Glomerular visceral epithelial cell (primary cell): ENCODE measurements at regions not wholly inside any gene's neighbourhood (a gene's known extent, or its start where the extent isn't known, plus 50 kb on each side); places are given as distances from the start of the nearest gene placed in this dataset.
"Not testable (repeated sequence)": the region's sequence is repeated elsewhere in the genome, so short reads cannot be mapped to it uniquely, and the experiment has no call there.

Experiments used
- DNase-seq: peaks from one replicate; pipeline ENCODE4 v3.0.0-alpha.2; 2016; ENCODE audit errors: extremely low spot score

GRCh38 chr13:44814161-44814560 lies 175.1 kb downstream of the NUFIP1 start:
- no peak for DNase-seq

- DNase-seq: no peak
These were observed 176.5 kb downstream of the NUFIP1 start for GRCh38 chr13:44812818-44813217.

GRCh38 chr13:44810061-44810840 lies 179.0 kb downstream of the NUFIP1 start:
- DNase-seq: no peak

GRCh38 chr13:44809190-44809589 lies 180.1 kb downstream of the NUFIP1 start:
- DNase-seq: no peak

- no peak for DNase-seq
These were observed 181.1 kb downstream of the NUFIP1 start for GRCh38 chr13:44808185-44808584.

- DNase-seq: no peak
These were observed 181.7 kb downstream of the NUFIP1 start for GRCh38 chr13:44807449-44808034.

- DNase-seq: no peak
These were observed 182.4 kb downstream of the NUFIP1 start for GRCh38 chr13:44806826-44807225.

GRCh38 chr13:44805585-44805984 lies 183.7 kb downstream of the NUFIP1 start:
- DNase-seq: no peak

- no peak for DNase-seq
These were observed 185.9 kb downstream of the NUFIP1 start for GRCh38 chr13:44803390-44803789.

GRCh38 chr13:44802491-44802890 lies 186.8 kb downstream of the NUFIP1 start:
- no peak for DNase-seq

- peak; percentile 67 for DNase-seq
These were observed 187.3 kb downstream of the NUFIP1 start for GRCh38 chr13:44801990-44802389.

- no peak for DNase-seq
These were observed 188.6 kb downstream of the NUFIP1 start for GRCh38 chr13:44800626-44801025.

GRCh38 chr13:44797685-44798084 lies 191.6 kb downstream of the NUFIP1 start:
- no peak for DNase-seq

GRCh38 chr13:44796597-44797490 lies 192.4 kb downstream of the NUFIP1 start:
- DNase-seq: no peak

GRCh38 chr13:44796039-44796438 lies 193.2 kb downstream of the NUFIP1 start:
- DNase-seq: not testable (repeated sequence)

- DNase-seq: no peak
These were observed 194.1 kb downstream of the NUFIP1 start for GRCh38 chr13:44795176-44795575.

GRCh38 chr13:44792096-44792495 lies 197.2 kb downstream of the NUFIP1 start:
- DNase-seq: no peak

GRCh38 chr13:44790289-44790688 lies 199.0 kb downstream of the NUFIP1 start:
- no peak for DNase-seq

GRCh38 chr13:44787617-44788016 lies 201.7 kb downstream of the NUFIP1 start:
- DNase-seq: no peak

GRCh38 chr13:44786756-44787155 lies 202.5 kb downstream of the NUFIP1 start:
- DNase-seq: no peak

- DNase-seq: no peak
These were observed 203.9 kb downstream of the NUFIP1 start for GRCh38 chr13:44785401-44785800.

- DNase-seq: no peak
These were observed 204.6 kb downstream of the NUFIP1 start for GRCh38 chr13:44784708-44785080.
